Heart right ventricle (tissue), 16 donors: ENCODE measurements at regions not wholly inside any gene's neighbourhood (a gene's known extent, or its start where the extent isn't known, plus 50 kb on each side); places are given as distances from the start of the nearest gene placed in this dataset.

Experiments
- ATAC-seq, 8 donors: fragments of 200-7000 bp; cut with Tn5 transposase; one replicate each; pipeline ENCODE4 v1.9.1; 2020; ENCODE audit warnings: mild to moderate bottlenecking in 8 of 8, moderate library complexity in 8 of 8, moderate number of reproducible peaks in 1 of 8
- DNase-seq, 2 donors: peaks; one replicate each; pipeline ENCODE4 v3.0.0-alpha.2; 2020
- H3K27ac ChIP-seq, 10 donors: fragments of 200-600 bp; sonication (generic) in 2 of 10; one replicate each; pipeline versions ENCODE4 v1.5.0 to v1.8.0; 2020 to 2022; ENCODE audit warnings: mild to moderate bottlenecking in 3 of 10
- H3K27me3 ChIP-seq, 7 donors: fragments of 200-600 bp; one replicate each; pipeline ENCODE4 v1.8.0; 2021 to 2022; ENCODE audit warnings: mild to moderate bottlenecking in 2 of 7
- H3K36me3 ChIP-seq, 9 donors: fragments of 200-600 bp; sonication (generic) in 1 of 9; one replicate each; pipeline versions ENCODE4 v1.5.0 to v1.8.0; 2020 to 2022; ENCODE audit warnings: mild to moderate bottlenecking in 2 of 9
- H3K4me1 ChIP-seq, 9 donors: fragments of 200-600 bp; sonication (generic) in 1 of 9; one replicate each; pipeline versions ENCODE4 v1.5.0 to v1.8.0; 2020 to 2022; ENCODE audit warnings: mild to moderate bottlenecking in 4 of 9
- H3K4me3 ChIP-seq, 10 donors: fragments of 200-600 bp; sonication (generic) in 2 of 10; one replicate each; pipeline versions ENCODE4 v1.5.0 to v1.8.0; 2020 to 2022; ENCODE audit warnings: mild to moderate bottlenecking in 7 of 10, moderate library complexity in 2 of 10
- H3K9me3 ChIP-seq, 11 donors: fragments of 200-600 bp in 10 of 11; sonication (generic) in 2 of 11; one replicate each; pipeline versions ENCODE4 v1.5.0 to v1.8.0; 2013 to 2022; ENCODE audit warnings: mild to moderate bottlenecking in 2 of 11, control low read depth in 1 of 11, moderate library complexity in 1 of 11
- CTCF ChIP-seq, 9 donors: fragments of 200-600 bp; sonication (generic) in 2 of 9; IDR thresholded peaks; one replicate each; pipeline versions ENCODE4 v1.5.0 to v1.8.0; 2021 to 2022; ENCODE audit warnings: antibody characterized with exemption in 9 of 9, mild to moderate bottlenecking in 5 of 9, moderate library complexity in 1 of 9
- WGBS, 2 donors: extraction: QIAGEN DNeasy Blood & Tissue Kit; methylation state at CpG; one replicate each; pipeline ENCODE4 v1.1.7; 2013; ENCODE audit warnings: inconsistent platforms in 1 of 2; 5-methylcytosine and 5-hydroxymethylcytosine counted together
- intact Hi-C, 10 donors: fragments of 100-400 bp; cut with DNase I; formaldehyde crosslinking; loops; one replicate each; pipeline versions ENCODE4 v1.11.1 to v1.14.2; 2022
- donor health status: Arrhythmogenic right ventricular cardiomyopathy.
- donor health status: ischemic (EF 13 %, LVEDD 7.1; RV severe dilation, severe dysfunction).
- donor health status: healthy with polysubstance abuse.
- donor health status: DM: no; HTN: yes; CAD: no.
- donor health status: DM: no; HTN: no; CAD: no.
- donor health status: ischemic (EF 25% LVEDD 6.9; RV normal size, moderate dysfunction).
- donor health status: ischemic (EF 25% LVEDD 5.7; RV mildly dilated, moderate dysfunction).
- donor health status: healthy.
- donor health status: DM: yes; HTN: yes; CAD: no.
- donor health status: Ischemic cardiomyopathy.
- donor health status: ischemic (EF 35%, LVEDD 5.7; RV mildly dilated, moderate dysfunction).
- donor health status: nonischemic (EF 11% LVEDD 7.7; RV severe dilation, severe dysfunction).
- donor health status: DM: yes; HTN: yes; CAD: no.
- donor health status: PGD.
- donor health status: ischemic (EF 29% LVEDD 5.4; RV normal size, mild dysfunction).
- donor health status: nonischemic (EF 23%, LVEDD 6.1; RV moderate dilation, normal function).

GRCh38 chr5:174655351-174655750 lies 69.0 kb upstream of the MSX2 start:
- Histone ChIP-seq H3K4me3 (no peak overlapping the region), H3K36me3 (no peaks in the 10 kb centered on the region), H3K27me3 (peaks cover 0 to 48% (median 10%) of the 10 kb centered on the region in 7 donors), H3K9me3 (no peaks in the 10 kb centered on the region), H3K4me1 (no peaks in the 10 kb centered on the region), H3K27ac (no peak overlapping the region)
- ATAC-seq: no peak
- no peak for TF ChIP-seq CTCF (IDR thresholded peaks at IDR 0.05)
- intact Hi-C loops: no loop called here
- 56 to 66% methylated on average over 4 of the region's 4 CpGs for WGBS, 2 donors
- no peak for DNase-seq

GRCh38 chr5:174664180-174664850 lies 60.1 kb upstream of the MSX2 start:
- Histone ChIP-seq H3K36me3 (no peaks in the 10 kb centered on the region), H3K27ac (no peak overlapping the region), H3K4me3 (no peak overlapping the region), H3K27me3 (peaks cover 0 to 10% (median 0%) of the 10 kb centered on the region in 7 donors), H3K9me3 (peaks cover 0 to 26% (median 6%) of the 10 kb centered on the region in 11 donors), H3K4me1 (no peaks in the 10 kb centered on the region)
- DNase-seq (no peak), ATAC-seq (no peak)
- intact Hi-C loops: no loop called here
- no peak for TF ChIP-seq CTCF (IDR thresholded peaks at IDR 0.05)
- WGBS, 2 donors: 83 to 85% methylated on average over 4 of the region's 4 CpGs

GRCh38 chr5:174665347-174665746 lies 59.0 kb upstream of the MSX2 start:
- Histone ChIP-seq H3K4me3 (no peak overlapping the region), H3K36me3 (no peaks in the 10 kb centered on the region), H3K27ac (no peak overlapping the region), H3K4me1 (no peaks in the 10 kb centered on the region), H3K27me3 (peaks cover 0 to 8% (median 0%) of the 10 kb centered on the region in 7 donors), H3K9me3 (peaks cover 0 to 26% (median 6%) of the 10 kb centered on the region in 11 donors)
- ATAC-seq (no peak), DNase-seq (no peak)
- intact Hi-C loops: no loop called here
- TF ChIP-seq CTCF (IDR thresholded peaks at IDR 0.05): no peak
- 64 to 71% methylated on average over 2 of the region's 2 CpGs for WGBS, 2 donors

GRCh38 chr5:174667526-174667925 lies 56.9 kb upstream of the MSX2 start:
- Histone ChIP-seq H3K9me3 (peaks cover 0 to 26% (median 6%) of the 10 kb centered on the region in 11 donors), H3K27me3 (peaks cover 0 to 5% (median 0%) of the 10 kb centered on the region in 7 donors), H3K27ac (no peak overlapping the region), H3K36me3 (no peaks in the 10 kb centered on the region), H3K4me3 (no peak overlapping the region), H3K4me1 (no peaks in the 10 kb centered on the region)
- DNase-seq: no peak
- ATAC-seq: no peak
- 83 to 91% methylated on average over 2 of the region's 2 CpGs for WGBS, 2 donors
- intact Hi-C loops: no loop called here
- TF ChIP-seq CTCF (IDR thresholded peaks at IDR 0.05): no peak
